Hepatocyte (in vitro differentiated cells): ENCODE measurements at regions not wholly inside any gene's neighbourhood (a gene's known extent, or its start where the extent isn't known, plus 50 kb on each side); places are given as distances from the start of the nearest gene placed in this dataset.
A peak's percentile ranks its signal among the peaks of the same experiment; 100 is the strongest.

Experiments used
- DNase-seq: peaks from one replicate; pipeline ENCODE4 v3.0.0-alpha.2; 2016; ENCODE audit warnings: low spot score
- H2AFZ ChIP-seq: fragments of 200-600 bp; sonication (generic); 2 replicates; pipeline ENCODE4 v1.6.0; 2016; ENCODE audit warnings: antibody characterized with exemption, mild to moderate bottlenecking
- H3K27ac ChIP-seq: fragments of 200-600 bp; sonication (generic); 2 replicates; pipeline ENCODE4 v1.5.1; 2016; ENCODE audit warnings: mild to moderate bottlenecking
- H3K27me3 ChIP-seq: fragments of 200-600 bp; sonication (generic); 2 replicates; pipeline ENCODE4 v1.6.1; 2016
- H3K36me3 ChIP-seq: fragments of 200-600 bp; sonication (generic); replicated peaks from 2 replicates; pipeline ENCODE4 v1.5.1; 2016; ENCODE audit warnings: low read depth; ENCODE audit not compliant: insufficient read depth
- H3K4me1 ChIP-seq: fragments of 200-600 bp; sonication (generic); 2 replicates; pipeline ENCODE4 v1.5.1; 2016; ENCODE audit warnings: mild to moderate bottlenecking, moderate library complexity; ENCODE audit not compliant: insufficient read depth
- H3K4me2 ChIP-seq: fragments of 200-600 bp; sonication (generic); 2 replicates; pipeline ENCODE4 v1.6.0; 2016
- H3K4me3 ChIP-seq: fragments of 200-600 bp; sonication (generic); 2 replicates; pipeline ENCODE4 v1.5.1; 2016; ENCODE audit warnings: mild to moderate bottlenecking
- H3K79me2 ChIP-seq: fragments of 200-600 bp; sonication (generic); 2 replicates; pipeline ENCODE4 v1.6.0; 2017; ENCODE audit warnings: mild to moderate bottlenecking
- H3K9me2 ChIP-seq: fragments of 200-600 bp; sonication (generic); replicated peaks from 2 replicates; pipeline ENCODE4 v1.6.0; 2017; ENCODE audit warnings: mild to moderate bottlenecking; ENCODE audit not compliant: insufficient read depth
- H3K9me3 ChIP-seq: fragments of 200-600 bp; sonication (generic); 2 replicates; pipeline ENCODE4 v1.5.1; 2016; ENCODE audit warnings: low read depth, mild to moderate bottlenecking
- H4K20me1 ChIP-seq: fragments of 200-600 bp; sonication (generic); 2 replicates; pipeline ENCODE4 v1.6.0; 2016; ENCODE audit warnings: mild to moderate bottlenecking; ENCODE audit not compliant: insufficient read depth, poor library complexity, severe bottlenecking
- CTCF ChIP-seq: fragments of 200-600 bp; sonication (generic); IDR thresholded peaks from 2 replicates; pipeline ENCODE4 v1.5.1; 2016; ENCODE audit warnings: antibody characterized with exemption, mild to moderate bottlenecking; ENCODE audit not compliant: poor library complexity
- EZH2 ChIP-seq: fragments of 200-600 bp; sonication (generic); IDR thresholded peaks from 2 replicates; pipeline ENCODE4 v1.6.1; 2016; ENCODE audit warnings: antibody characterized with exemption, mild to moderate bottlenecking, borderline replicate concordance
- EZH2phosphoT487 ChIP-seq: fragments of 200-600 bp; sonication (generic); IDR thresholded peaks from one replicate; pipeline ENCODE4 v1.6.1; 2018; ENCODE audit warnings: antibody characterized with exemption, mild to moderate bottlenecking, low read depth, moderate library complexity; ENCODE audit not compliant: unreplicated experiment, severe bottlenecking
- WGBS: methylation state at CpG from one replicate; pipeline ENCODE4 v1.1.6; 2016; ENCODE audit warnings: low lambda C conversion rate; ENCODE audit errors: missing lambda C conversion rate; 5-methylcytosine and 5-hydroxymethylcytosine counted together

GRCh38 chr13:48773531-48774275, 120.0 kb downstream of the CYSLTR2 start:
- no peaks in the 10 kb centered on the region for H3K9me3 ChIP-seq
- TF ChIP-seq EZH2: no peak
- no peak for TF ChIP-seq CTCF
- no peak for TF ChIP-seq EZH2phosphoT487
- H3K4me3 ChIP-seq: no peak overlapping the region
- no peak overlapping the region for H3K27ac ChIP-seq
- H4K20me1 ChIP-seq: no peaks in the 10 kb centered on the region
- DNase-seq: no peak
- H3K27me3 ChIP-seq: no peaks in the 10 kb centered on the region
- H3K4me1 ChIP-seq: no peaks in the 10 kb centered on the region
- H3K9me2 ChIP-seq: no peaks in the 10 kb centered on the region
- H3K4me2 ChIP-seq: no peak overlapping the region
- 60% methylated on average over 2 of the region's 2 CpGs for WGBS
- H3K36me3 ChIP-seq: no peaks in the 10 kb centered on the region
- no peak overlapping the region for H2AFZ ChIP-seq
- H3K79me2 ChIP-seq: no peaks in the 10 kb centered on the region

GRCh38 chr13:48775285-48775684, 121.6 kb downstream of the CYSLTR2 start:
- 97% methylated on average over 2 of the region's 2 CpGs for WGBS

GRCh38 chr13:48775804-48776203, 122.1 kb downstream of the CYSLTR2 start:
- no peaks in the 10 kb centered on the region for H3K4me1 ChIP-seq
- H4K20me1 ChIP-seq: no peaks in the 10 kb centered on the region
- H3K27ac ChIP-seq: no peak overlapping the region
- DNase-seq: peak; percentile 16
- H3K9me2 ChIP-seq: no peaks in the 10 kb centered on the region
- TF ChIP-seq EZH2phosphoT487: no peak
- TF ChIP-seq EZH2: no peak
- TF ChIP-seq CTCF: no peak
- no peaks in the 10 kb centered on the region for H3K27me3 ChIP-seq
- H3K4me2 ChIP-seq: no peak overlapping the region
- no peak overlapping the region for H2AFZ ChIP-seq
- no peaks in the 10 kb centered on the region for H3K79me2 ChIP-seq
- no peak overlapping the region for H3K4me3 ChIP-seq
- WGBS: 54% methylated on average over 4 of the region's 4 CpGs
- no peaks in the 10 kb centered on the region for H3K36me3 ChIP-seq
- H3K9me3 ChIP-seq: no peaks in the 10 kb centered on the region

More at GRCh38 chr13:48775285-48775684, 121.6 kb downstream of the CYSLTR2 start:
- Histone ChIP-seq H3K9me3 (no peaks in the 10 kb centered on the region), H3K4me2 (no peak overlapping the region), H2AFZ (no peak overlapping the region), H4K20me1 (no peaks in the 10 kb centered on the region), H3K4me1 (no peaks in the 10 kb centered on the region), H3K27me3 (no peaks in the 10 kb centered on the region), H3K36me3 (no peaks in the 10 kb centered on the region), H3K27ac (no peak overlapping the region), H3K79me2 (no peaks in the 10 kb centered on the region), H3K4me3 (no peak overlapping the region), H3K9me2 (no peaks in the 10 kb centered on the region)
- DNase-seq: no peak
- no peak for TF ChIP-seq EZH2
- TF ChIP-seq CTCF: no peak
- TF ChIP-seq EZH2phosphoT487: no peak
